Ishikawa (cell line): ENCODE measurements at regions not wholly inside any gene's neighbourhood (a gene's known extent, or its start where the extent isn't known, plus 50 kb on each side); places are given as distances from the start of the nearest gene placed in this dataset.

Source experiments
- CEBPB ChIP-seq: IDR thresholded peaks from 2 replicates; pipeline ENCODE4 v1.6.1; 2012
- CREB1 ChIP-seq: IDR thresholded peaks from 2 replicates; pipeline ENCODE4 v1.6.1; 2012; ENCODE audit warnings: low read depth
- EGR1 ChIP-seq: IDR thresholded peaks from 2 replicates; pipeline ENCODE4 v1.6.1; 2012
- EP300 ChIP-seq: IDR thresholded peaks from 2 replicates; pipeline ENCODE4 v1.6.1; 2012; ENCODE audit warnings: borderline replicate concordance
- FOXM1 ChIP-seq: IDR thresholded peaks from 2 replicates; pipeline ENCODE4 v1.6.1; 2012; ENCODE audit warnings: low read depth, borderline replicate concordance
- MAX ChIP-seq: IDR thresholded peaks from 2 replicates; pipeline ENCODE4 v1.6.1; 2012
- NFIC ChIP-seq: IDR thresholded peaks from 2 replicates; pipeline ENCODE4 v1.6.1; 2012
- RAD21 ChIP-seq: IDR thresholded peaks from 2 replicates; pipeline ENCODE4 v1.6.1; 2012; ENCODE audit warnings: low read depth
- REST ChIP-seq: IDR thresholded peaks from 2 replicates; pipeline ENCODE4 v1.6.1; 2012; ENCODE audit warnings: low read depth, mild to moderate bottlenecking
- TAF1 ChIP-seq: IDR thresholded peaks from 2 replicates; pipeline ENCODE4 v1.6.1; 2012; ENCODE audit warnings: low read depth, mild to moderate bottlenecking
- TCF12 ChIP-seq: IDR thresholded peaks from 2 replicates; pipeline ENCODE4 v1.6.1; 2012; ENCODE audit warnings: low read depth
- TEAD4 ChIP-seq: IDR thresholded peaks from 2 replicates; pipeline ENCODE4 v1.6.1; 2012
- USF1 ChIP-seq: IDR thresholded peaks from 2 replicates; pipeline ENCODE4 v1.6.1; 2012
- YY1 ChIP-seq: IDR thresholded peaks from 2 replicates; pipeline ENCODE4 v1.6.1; 2012; ENCODE audit warnings: low read depth
- ZBTB7A ChIP-seq: IDR thresholded peaks from 2 replicates; pipeline ENCODE4 v1.6.1; 2012; ENCODE audit warnings: low read depth

GRCh38 chr10:53255661-53256205 lies 483.1 kb upstream of the MBL2 start:
- no peak for TF ChIP-seq CREB1
- no peak for TF ChIP-seq USF1
- no peak for TF ChIP-seq MAX
- no peak for TF ChIP-seq REST
- TF ChIP-seq TCF12: no peak
- no peak for TF ChIP-seq EGR1
- no peak for TF ChIP-seq ZBTB7A
- TF ChIP-seq EP300: no peak
- TF ChIP-seq TEAD4: no peak
- TF ChIP-seq YY1: no peak
- no peak for TF ChIP-seq CEBPB
- no peak for TF ChIP-seq NFIC
- no peak for TF ChIP-seq RAD21
- TF ChIP-seq FOXM1: no peak

GRCh38 chr10:53253221-53253620 lies 480.6 kb upstream of the MBL2 start:
- TF ChIP-seq CREB1 (no peak), TEAD4 (no peak), TCF12 (no peak), EGR1 (no peak), EP300 (no peak), TAF1 (no peak), ZBTB7A (no peak), YY1 (no peak), MAX (no peak), REST (no peak), NFIC (no peak), USF1 (no peak), FOXM1 (no peak), RAD21 (no peak), CEBPB (no peak)

- no peak for TF ChIP-seq TCF12
- TF ChIP-seq CEBPB: no peak
- TF ChIP-seq ZBTB7A: no peak
- TF ChIP-seq TEAD4: no peak
- no peak for TF ChIP-seq EGR1
- no peak for TF ChIP-seq TAF1
- TF ChIP-seq REST: no peak
- no peak for TF ChIP-seq MAX
- TF ChIP-seq RAD21: no peak
- no peak for TF ChIP-seq CREB1
- no peak for TF ChIP-seq USF1
Observed at GRCh38 chr10:53239873-53240272, 467.3 kb upstream of the MBL2 start.

- TF ChIP-seq REST: no peak
- TF ChIP-seq RAD21: no peak
- no peak for TF ChIP-seq NFIC
- TF ChIP-seq FOXM1: no peak
- TF ChIP-seq USF1: no peak
- no peak for TF ChIP-seq EP300
- no peak for TF ChIP-seq MAX
- TF ChIP-seq YY1: no peak
- no peak for TF ChIP-seq TEAD4
- TF ChIP-seq CEBPB: no peak
- no peak for TF ChIP-seq TCF12
- no peak for TF ChIP-seq CREB1
Observed at GRCh38 chr10:53236941-53237340, 464.4 kb upstream of the MBL2 start.
